Parathyroid adenoma (tissue), 2 donors: ENCODE measurements at regions not wholly inside any gene's neighbourhood (a gene's known extent, or its start where the extent isn't known, plus 50 kb on each side); places are given as distances from the start of the nearest gene placed in this dataset.

ENCODE experiments used
- H2AFZ ChIP-seq: fragments of 300-600 bp; sonication (generic); one replicate; pipeline ENCODE4 v1.7.0; 2017; ENCODE audit warnings: antibody characterized with exemption, mild to moderate bottlenecking
- H3K27ac ChIP-seq: fragments of 300-600 bp; sonication (generic); one replicate; pipeline ENCODE4 v1.7.0; 2017
- H3K27me3 ChIP-seq: fragments of 300-600 bp; sonication (generic); one replicate; pipeline ENCODE4 v1.7.0; 2017; ENCODE audit warnings: low read length; ENCODE audit not compliant: control insufficient read depth, insufficient read depth
- H3K36me3 ChIP-seq: fragments of 300-600 bp; sonication (generic); one replicate; pipeline ENCODE4 v1.7.0; 2017; ENCODE audit warnings: low read length; ENCODE audit not compliant: control insufficient read depth, insufficient read depth
- H3K4me1 ChIP-seq: fragments of 300-600 bp; sonication (generic); one replicate; pipeline ENCODE4 v1.7.0; 2017; ENCODE audit warnings: control low read depth
- H3K4me2 ChIP-seq: fragments of 300-600 bp; sonication (generic); one replicate; pipeline ENCODE4 v1.7.0; 2017; ENCODE audit warnings: low read length
- H3K4me3 ChIP-seq: fragments of 300-600 bp; sonication (generic); one replicate; pipeline ENCODE4 v1.7.0; 2017; ENCODE audit warnings: low read depth, low read length
- H3K79me2 ChIP-seq: fragments of 300-600 bp; sonication (generic); one replicate; pipeline ENCODE4 v1.7.0; 2017; ENCODE audit warnings: control low read depth
- H3K9ac ChIP-seq: fragments of 300-600 bp; sonication (generic); one replicate; pipeline ENCODE4 v1.7.0; 2017; ENCODE audit warnings: mild to moderate bottlenecking
- H3K9me3 ChIP-seq: fragments of 300-600 bp; sonication (generic); one replicate; pipeline ENCODE4 v1.7.0; 2017; ENCODE audit warnings: low read length; ENCODE audit not compliant: control insufficient read depth
- CTCF ChIP-seq: fragments of 300-600 bp; sonication (generic); IDR thresholded peaks from one replicate; pipeline ENCODE4 v1.7.0; 2017; ENCODE audit warnings: antibody characterized with exemption, mild to moderate bottlenecking
- donor health status: primary hyperparathyroidism.

- no peak for TF ChIP-seq CTCF
- no peaks in the 10 kb centered on the region for H3K27me3 ChIP-seq
- H3K79me2 ChIP-seq, result no peaks in the 10 kb centered on the region
- no peak overlapping the region for H3K9ac ChIP-seq
- H3K27ac ChIP-seq, result no peak overlapping the region
- H3K36me3 ChIP-seq, result no peaks in the 10 kb centered on the region
- no peaks in the 10 kb centered on the region for H3K9me3 ChIP-seq
- no peaks in the 10 kb centered on the region for H3K4me1 ChIP-seq
- no peak overlapping the region for H3K4me2 ChIP-seq
- no peak overlapping the region for H3K4me3 ChIP-seq
- no peak overlapping the region for H2AFZ ChIP-seq
These were observed 591.7 kb downstream of the BCL11A start for GRCh38 chr2:59961746-59962145.

- no peak overlapping the region for H3K4me3 ChIP-seq
- no peaks in the 10 kb centered on the region for H3K4me1 ChIP-seq
- no peak overlapping the region for H3K4me2 ChIP-seq
- no peak overlapping the region for H3K27ac ChIP-seq
- H3K9ac ChIP-seq, result no peak overlapping the region
- TF ChIP-seq CTCF, result no peak
- no peaks in the 10 kb centered on the region for H3K9me3 ChIP-seq
- no peaks in the 10 kb centered on the region for H3K36me3 ChIP-seq
- no peak overlapping the region for H2AFZ ChIP-seq
- H3K27me3 ChIP-seq, result no peaks in the 10 kb centered on the region
- H3K79me2 ChIP-seq, result no peaks in the 10 kb centered on the region
These were observed 593.5 kb downstream of the BCL11A start for GRCh38 chr2:59959944-59960343.

GRCh38 chr2:59957504-59957903 lies 596.0 kb downstream of the BCL11A start:
- Histone ChIP-seq H2AFZ (no peak overlapping the region), H3K4me3 (no peak overlapping the region), H3K4me1 (no peaks in the 10 kb centered on the region), H3K27ac (no peak overlapping the region), H3K4me2 (no peak overlapping the region), H3K79me2 (no peaks in the 10 kb centered on the region), H3K27me3 (no peaks in the 10 kb centered on the region), H3K36me3 (no peaks in the 10 kb centered on the region), H3K9me3 (no peaks in the 10 kb centered on the region), H3K9ac (no peak overlapping the region)
- TF ChIP-seq CTCF, result no peak

- no peaks in the 10 kb centered on the region for H3K9me3 ChIP-seq
- H3K27me3 ChIP-seq, result no peaks in the 10 kb centered on the region
- no peaks in the 10 kb centered on the region for H3K36me3 ChIP-seq
- no peaks in the 10 kb centered on the region for H3K4me1 ChIP-seq
- no peak overlapping the region for H3K4me2 ChIP-seq
- no peak for TF ChIP-seq CTCF
- H2AFZ ChIP-seq, result no peak overlapping the region
- H3K79me2 ChIP-seq, result no peaks in the 10 kb centered on the region
- H3K4me3 ChIP-seq, result no peak overlapping the region
- no peak overlapping the region for H3K9ac ChIP-seq
- H3K27ac ChIP-seq, result no peak overlapping the region
These were observed 596.5 kb downstream of the BCL11A start for GRCh38 chr2:59956981-59957380.

- no peaks in the 10 kb centered on the region for H3K4me1 ChIP-seq
- no peaks in the 10 kb centered on the region for H3K27me3 ChIP-seq
- no peaks in the 10 kb centered on the region for H3K79me2 ChIP-seq
- no peak overlapping the region for H3K4me3 ChIP-seq
- TF ChIP-seq CTCF, result no peak
- H3K36me3 ChIP-seq, result no peaks in the 10 kb centered on the region
- H3K4me2 ChIP-seq, result no peak overlapping the region
- H2AFZ ChIP-seq, result no peak overlapping the region
- H3K27ac ChIP-seq, result no peak overlapping the region
- no peak overlapping the region for H3K9ac ChIP-seq
- H3K9me3 ChIP-seq, result no peaks in the 10 kb centered on the region
These were observed 605.4 kb downstream of the BCL11A start for GRCh38 chr2:59947917-59948541.
